Astrocyte (in vitro differentiated cells and primary cell): ENCODE measurements at regions not wholly inside any gene's neighbourhood (a gene's known extent, or its start where the extent isn't known, plus 50 kb on each side); places are given as distances from the start of the nearest gene placed in this dataset.

ENCODE experiments used
- DNase-seq: peaks from one replicate; pipeline ENCODE4 v3.0.0-alpha.2; 2010; ENCODE audit warnings: low read depth
- FAIRE-seq: peaks from 2 replicates; lab custom pipeline; 2011; peaks lifted over from hg19 to GRCh38; lab: Jason Lieb, UNC
- H2AFZ ChIP-seq: 2 replicates; pipeline ENCODE4 v1.6.0; 2012; ENCODE audit warnings: low read depth, low read length, inconsistent platforms
- H3K27ac ChIP-seq: 2 replicates; pipeline ENCODE4 v1.5.1; 2011; ENCODE audit warnings: low read depth, low read length, inconsistent platforms
- H3K27me3 ChIP-seq: 2 replicates; pipeline ENCODE4 v1.6.0; 2011; ENCODE audit warnings: low read length, inconsistent platforms; ENCODE audit not compliant: insufficient read depth
- H3K36me3 ChIP-seq: 2 replicates; pipeline ENCODE4 v1.5.1; 2011; ENCODE audit warnings: low read length, inconsistent platforms; ENCODE audit not compliant: insufficient read depth
- H3K4me1 ChIP-seq: 2 replicates; pipeline ENCODE4 v1.5.1; 2011; ENCODE audit warnings: low read length, inconsistent platforms; ENCODE audit not compliant: insufficient read depth
- H3K4me2 ChIP-seq: 2 replicates; pipeline ENCODE4 v1.6.0; 2012; ENCODE audit warnings: low read length, inconsistent platforms
- H3K4me3 ChIP-seq: 2 replicates; pipeline ENCODE4 v1.5.1; 2011; ENCODE audit warnings: low read depth, mild to moderate bottlenecking, low read length, inconsistent platforms; ENCODE audit not compliant: insufficient read depth
- H3K79me2 ChIP-seq: 2 replicates; pipeline ENCODE4 v1.6.0; 2012; ENCODE audit warnings: mild to moderate bottlenecking, low read length, inconsistent platforms; ENCODE audit not compliant: insufficient read depth
- H3K9ac ChIP-seq: 2 replicates; pipeline ENCODE4 v1.6.0; 2012; ENCODE audit warnings: mild to moderate bottlenecking, low read length, inconsistent platforms
- H3K9me3 ChIP-seq: 2 replicates; pipeline ENCODE4 v1.5.1; 2012; ENCODE audit warnings: low read depth, mild to moderate bottlenecking, low read length, inconsistent platforms; ENCODE audit not compliant: insufficient read depth
- H4K20me1 ChIP-seq: 2 replicates; pipeline ENCODE4 v1.6.0; 2012; ENCODE audit warnings: low read length, inconsistent platforms; ENCODE audit not compliant: insufficient read depth
- H3K27ac Mint-ChIP-seq: one replicate; pipeline ENCODE4 v1.8.0; 2021; ENCODE audit warnings: mild to moderate bottlenecking, mixed read lengths; ENCODE audit not compliant: unreplicated experiment
- H3K27me3 Mint-ChIP-seq: one replicate; pipeline ENCODE4 v1.8.0; 2021; ENCODE audit warnings: low read depth, mixed read lengths; ENCODE audit not compliant: unreplicated experiment
- H3K36me3 Mint-ChIP-seq: one replicate; pipeline ENCODE4 v1.8.0; 2021; ENCODE audit warnings: low read depth, mixed read lengths; ENCODE audit not compliant: unreplicated experiment
- H3K4me1 Mint-ChIP-seq: one replicate; pipeline ENCODE4 v1.8.0; 2021; ENCODE audit warnings: low read depth, mixed read lengths; ENCODE audit not compliant: unreplicated experiment
- H3K4me3 Mint-ChIP-seq: one replicate; pipeline ENCODE4 v1.8.0; 2021; ENCODE audit warnings: mild to moderate bottlenecking, moderate library complexity, mixed read lengths; ENCODE audit not compliant: unreplicated experiment
- H3K9me3 Mint-ChIP-seq: one replicate; pipeline ENCODE4 v1.8.0; 2021; ENCODE audit warnings: mild to moderate bottlenecking, mixed read lengths; ENCODE audit not compliant: unreplicated experiment
- EZH2 ChIP-seq: IDR thresholded peaks from 2 replicates; pipeline ENCODE4 v1.6.1; 2012; ENCODE audit warnings: mild to moderate bottlenecking, low read length, inconsistent platforms; ENCODE audit not compliant: insufficient read depth
- TF ChIP-seq, protein P1 (sequence below): IDR thresholded peaks from 2 replicates; pipeline ENCODE4 v1.5.1; 2011; ENCODE audit warnings: low read depth, mild to moderate bottlenecking, inconsistent platforms, low read length, moderate library complexity; ENCODE audit not compliant: insufficient read depth

DNA sequence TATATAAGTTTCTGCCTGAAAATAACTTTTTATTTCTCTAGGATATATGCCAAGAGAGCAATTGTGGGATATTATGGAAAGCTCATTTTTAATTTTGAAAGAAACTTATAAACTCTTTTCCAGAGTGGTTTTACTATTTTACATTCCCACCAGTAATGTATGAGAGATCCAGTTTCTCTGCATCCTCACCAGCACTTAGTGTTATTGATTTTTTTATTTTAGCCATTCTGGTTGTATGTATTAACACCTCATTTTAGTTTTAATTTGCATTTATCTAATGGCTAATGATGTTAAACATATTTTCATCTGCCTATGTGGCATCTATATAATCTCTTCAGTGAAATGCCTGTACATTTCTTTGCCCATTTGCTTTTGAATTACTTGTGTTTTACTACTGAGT, 597.7 kb upstream of the RAB6C start:
- Mint-ChIP-seq H3K27ac (no peak overlapping the region), H3K27me3 (peaks cover 16% of the 10 kb centered on the region), H3K36me3 (no peaks in the 10 kb centered on the region), H3K9me3 (peaks cover 5% of the 10 kb centered on the region), H3K4me1 (no peaks in the 10 kb centered on the region), H3K4me3 (no peak overlapping the region)
- no peak overlapping the region for H3K9ac ChIP-seq
- no peaks in the 10 kb centered on the region for H3K36me3 ChIP-seq
- H3K27ac ChIP-seq: no peak overlapping the region
- no peaks in the 10 kb centered on the region for H3K9me3 ChIP-seq
- no peak for DNase-seq
- no peaks in the 10 kb centered on the region for H3K79me2 ChIP-seq
- H3K4me3 ChIP-seq: no peak overlapping the region
- H3K27me3 ChIP-seq: no peaks in the 10 kb centered on the region
- TF ChIP-seq, protein P1, sequence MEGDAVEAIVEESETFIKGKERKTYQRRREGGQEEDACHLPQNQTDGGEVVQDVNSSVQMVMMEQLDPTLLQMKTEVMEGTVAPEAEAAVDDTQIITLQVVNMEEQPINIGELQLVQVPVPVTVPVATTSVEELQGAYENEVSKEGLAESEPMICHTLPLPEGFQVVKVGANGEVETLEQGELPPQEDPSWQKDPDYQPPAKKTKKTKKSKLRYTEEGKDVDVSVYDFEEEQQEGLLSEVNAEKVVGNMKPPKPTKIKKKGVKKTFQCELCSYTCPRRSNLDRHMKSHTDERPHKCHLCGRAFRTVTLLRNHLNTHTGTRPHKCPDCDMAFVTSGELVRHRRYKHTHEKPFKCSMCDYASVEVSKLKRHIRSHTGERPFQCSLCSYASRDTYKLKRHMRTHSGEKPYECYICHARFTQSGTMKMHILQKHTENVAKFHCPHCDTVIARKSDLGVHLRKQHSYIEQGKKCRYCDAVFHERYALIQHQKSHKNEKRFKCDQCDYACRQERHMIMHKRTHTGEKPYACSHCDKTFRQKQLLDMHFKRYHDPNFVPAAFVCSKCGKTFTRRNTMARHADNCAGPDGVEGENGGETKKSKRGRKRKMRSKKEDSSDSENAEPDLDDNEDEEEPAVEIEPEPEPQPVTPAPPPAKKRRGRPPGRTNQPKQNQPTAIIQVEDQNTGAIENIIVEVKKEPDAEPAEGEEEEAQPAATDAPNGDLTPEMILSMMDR: no peak
- TF ChIP-seq EZH2: no peak
- H4K20me1 ChIP-seq: no peaks in the 10 kb centered on the region
- no peaks in the 10 kb centered on the region for H3K4me1 ChIP-seq
- H2AFZ ChIP-seq: no peak overlapping the region
- no peak overlapping the region for H3K4me2 ChIP-seq
- FAIRE-seq: no peak

DNA sequence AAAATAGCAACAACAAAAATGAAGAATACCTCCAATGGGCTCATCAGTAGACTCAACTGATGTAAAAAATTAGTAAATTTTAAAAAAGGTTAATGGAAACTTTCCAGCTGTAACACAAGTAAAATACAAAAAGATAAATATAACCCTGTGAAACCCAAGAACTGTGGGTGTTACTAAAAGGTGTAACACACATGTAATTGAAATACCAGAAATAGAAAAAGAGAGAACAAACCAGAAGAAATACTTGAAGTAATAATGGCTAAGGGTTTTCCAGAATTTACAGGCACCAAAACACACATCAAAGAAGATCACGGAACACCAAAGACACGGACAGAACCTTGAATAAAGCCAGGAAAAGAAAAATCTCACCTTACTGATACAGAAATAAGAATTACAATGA, 590.6 kb upstream of the RAB6C start:
- peaks cover 2% of the 10 kb centered on the region for H3K27me3 Mint-ChIP-seq
- no peaks in the 10 kb centered on the region for H3K79me2 ChIP-seq
- no peak for FAIRE-seq
- no peaks in the 10 kb centered on the region for H3K36me3 ChIP-seq
- no peaks in the 10 kb centered on the region for H3K9me3 Mint-ChIP-seq
- no peak overlapping the region for H3K4me3 Mint-ChIP-seq
- TF ChIP-seq, protein P1: no peak
- TF ChIP-seq EZH2: no peak
- no peaks in the 10 kb centered on the region for H3K27me3 ChIP-seq
- no peak overlapping the region for H3K27ac Mint-ChIP-seq
- no peaks in the 10 kb centered on the region for H3K4me1 Mint-ChIP-seq
- H3K9ac ChIP-seq: no peak overlapping the region
- no peak overlapping the region for H3K4me2 ChIP-seq
- DNase-seq: no peak
- no peaks in the 10 kb centered on the region for H4K20me1 ChIP-seq
- no peaks in the 10 kb centered on the region for H3K4me1 ChIP-seq
- H3K4me3 ChIP-seq: no peak overlapping the region
- H3K36me3 Mint-ChIP-seq: no peaks in the 10 kb centered on the region
- no peak overlapping the region for H3K27ac ChIP-seq
- no peaks in the 10 kb centered on the region for H3K9me3 ChIP-seq
- no peak overlapping the region for H2AFZ ChIP-seq

DNA sequence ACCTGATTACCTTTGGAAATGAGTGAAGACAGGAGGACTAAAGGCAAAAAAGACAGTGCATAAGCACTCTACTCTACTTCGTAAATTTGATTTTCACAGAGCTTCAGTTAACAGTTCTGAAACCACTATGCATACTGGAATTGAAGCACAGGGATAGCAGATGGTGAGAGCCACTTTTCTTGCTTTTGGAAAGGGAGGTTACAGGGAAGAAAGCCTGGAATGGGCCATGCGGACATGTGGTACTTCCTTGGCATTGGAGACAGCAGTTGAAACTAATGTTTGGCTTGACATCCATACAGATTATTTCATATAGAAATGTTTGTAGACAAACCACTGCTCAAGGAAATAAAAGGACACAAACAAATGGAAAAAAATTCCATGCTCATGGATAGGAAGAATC, 585.6 kb upstream of the RAB6C start:
- no peak overlapping the region for H3K4me2 ChIP-seq
- Mint-ChIP-seq H3K4me3 (no peak overlapping the region), H3K27me3 (peaks cover 3% of the 10 kb centered on the region), H3K9me3 (peaks cover 3% of the 10 kb centered on the region), H3K27ac (no peak overlapping the region), H3K4me1 (no peaks in the 10 kb centered on the region), H3K36me3 (no peaks in the 10 kb centered on the region)
- H3K9me3 ChIP-seq: no peaks in the 10 kb centered on the region
- H3K27me3 ChIP-seq: no peaks in the 10 kb centered on the region
- TF ChIP-seq, protein P1: no peak
- no peak for TF ChIP-seq EZH2
- H4K20me1 ChIP-seq: no peaks in the 10 kb centered on the region
- H3K27ac ChIP-seq: no peak overlapping the region
- DNase-seq (no peak), FAIRE-seq (no peak)
- no peak overlapping the region for H3K9ac ChIP-seq
- H3K4me1 ChIP-seq: no peaks in the 10 kb centered on the region
- no peak overlapping the region for H2AFZ ChIP-seq
- no peaks in the 10 kb centered on the region for H3K36me3 ChIP-seq
- H3K79me2 ChIP-seq: no peaks in the 10 kb centered on the region
- H3K4me3 ChIP-seq: no peak overlapping the region
